ENCODE measurements at regions not wholly inside any gene's neighbourhood (a gene's known extent, or its start where the extent isn't known, plus 50 kb on each side); places are given as distances from the start of the nearest gene placed in this dataset.
"Not testable (repeated sequence)": the region's sequence is repeated elsewhere in the genome, so short reads cannot be mapped to it uniquely, and the experiment has no call there.

DNA sequence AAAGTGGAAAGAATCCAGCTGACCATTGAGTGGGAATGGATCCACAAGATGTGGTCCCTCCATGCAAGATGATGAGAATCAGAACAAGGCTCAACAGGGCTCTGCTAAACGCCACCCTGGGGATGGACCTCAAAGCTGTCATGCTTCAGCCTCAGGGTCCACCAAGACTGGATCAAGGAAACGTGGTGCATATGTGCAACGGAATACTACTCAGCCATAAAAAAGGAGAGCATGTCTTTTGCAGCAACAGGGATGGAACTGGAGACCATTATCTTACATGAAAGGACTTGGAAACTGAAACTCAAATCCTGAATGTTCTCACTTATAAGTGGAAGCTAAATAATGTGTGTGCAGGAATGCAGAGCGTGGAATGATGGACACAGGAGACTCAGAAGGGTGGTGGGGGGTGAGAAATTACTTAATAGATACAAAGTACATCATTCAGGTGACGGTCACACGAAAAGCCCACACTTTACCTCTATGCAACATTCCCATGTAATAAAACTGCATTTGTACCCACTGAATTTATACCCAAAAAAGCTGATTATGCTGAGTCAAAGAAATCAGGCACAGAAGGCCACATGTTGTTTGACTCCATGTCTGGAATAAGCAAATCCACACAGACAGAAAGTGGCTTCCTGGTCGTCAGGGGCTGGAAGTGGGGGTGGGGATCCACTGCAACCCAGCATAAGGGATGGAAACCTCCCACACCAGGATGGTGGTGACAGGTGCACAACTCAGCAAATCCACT, 116.1 kb downstream of the SHANK2 start:
- H3K9me3 ChIP-seq (replicated peaks), result no peaks in the 10 kb centered on the region
- H3K27ac ChIP-seq, result no peak overlapping the region
- H3K36me3 ChIP-seq, result no peaks in the 10 kb centered on the region
- H3K4me1 ChIP-seq, result peaks cover 20% of the 10 kb centered on the region
- no peak overlapping the region for H3K4me3 ChIP-seq
- DNase-seq, result no peak
- no peaks in the 10 kb centered on the region for H3K27me3 ChIP-seq

DNA sequence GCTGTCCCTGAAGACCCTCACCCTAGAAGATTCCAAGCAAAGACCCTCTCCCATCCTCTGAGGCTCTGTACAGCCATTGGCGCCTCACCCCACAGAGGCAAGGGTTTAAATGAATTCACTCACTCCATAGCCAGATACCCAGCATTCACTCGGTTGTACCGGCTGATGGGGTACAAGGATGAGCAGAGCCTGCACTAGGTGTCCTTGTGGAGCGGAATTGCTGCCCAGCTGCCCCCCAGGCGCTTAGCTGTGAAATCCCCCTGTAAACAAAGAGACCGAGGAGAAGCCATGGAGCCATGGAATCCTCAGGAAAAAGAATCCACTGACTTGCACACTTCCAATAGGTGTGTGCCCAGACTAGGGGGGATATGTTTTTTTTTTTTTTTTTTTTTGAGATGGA, 117.3 kb downstream of the SHANK2 start:
- Histone ChIP-seq H3K4me1 (peaks cover 22% of the 10 kb centered on the region), H3K36me3 (no peaks in the 10 kb centered on the region)

GRCh38 chr11:71133946-71134345, 118.4 kb downstream of the SHANK2 start:
- no peak for DNase-seq
- Histone ChIP-seq H3K4me3 (no peak overlapping the region), H3K36me3 (no peaks in the 10 kb centered on the region), H3K27ac (no peak overlapping the region), H3K9me3 (replicated peaks) (no peaks in the 10 kb centered on the region), H3K27me3 (no peaks in the 10 kb centered on the region), H3K4me1 (peaks cover 28% of the 10 kb centered on the region)

More for the DNA sequence above, 117.3 kb downstream of the SHANK2 start:
- no peaks in the 10 kb centered on the region for H3K9me3 ChIP-seq (replicated peaks)
- DNase-seq, result no peak
- no peak overlapping the region for H3K27ac ChIP-seq
- no peaks in the 10 kb centered on the region for H3K27me3 ChIP-seq
- no peak overlapping the region for H3K4me3 ChIP-seq

GRCh38 chr11:71131861-71132260, 120.5 kb downstream of the SHANK2 start:
- Histone ChIP-seq H3K27ac (peak overlapping the region; percentile 51), H3K4me1 (peaks cover 28% of the 10 kb centered on the region), H3K27me3 (no peaks in the 10 kb centered on the region), H3K9me3 (replicated peaks) (no peaks in the 10 kb centered on the region), H3K4me3 (no peak overlapping the region), H3K36me3 (no peaks in the 10 kb centered on the region)
- peak; percentile 92 to 95 for DNase-seq

DNA sequence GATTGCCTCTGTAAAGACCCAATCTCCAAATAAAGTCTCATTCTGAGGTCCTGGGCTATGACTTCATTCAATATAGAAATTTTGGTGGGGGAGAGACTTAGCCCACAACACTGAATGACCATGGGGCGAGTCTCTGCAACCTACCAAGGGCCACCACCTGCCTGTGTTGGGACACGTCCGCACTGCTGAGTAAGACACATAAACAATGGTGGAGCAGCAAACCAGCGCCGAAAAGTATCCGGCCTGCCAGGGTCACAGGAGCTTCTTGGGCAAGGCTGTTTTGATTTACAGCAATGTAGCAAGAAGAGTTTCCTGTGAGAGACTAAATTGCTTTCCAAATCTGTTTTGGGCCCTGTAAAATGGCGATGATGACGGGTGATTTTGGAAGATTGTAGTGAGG, 122.3 kb downstream of the SHANK2 start:
- Histone ChIP-seq H3K4me1 (peaks cover 28% of the 10 kb centered on the region), H3K27ac (peak overlapping the region; percentile 79), H3K36me3 (no peaks in the 10 kb centered on the region), H3K27me3 (no peaks in the 10 kb centered on the region), H3K4me3 (no peak overlapping the region), H3K9me3 (replicated peaks) (no peaks in the 10 kb centered on the region)
- no peak for DNase-seq

DNA sequence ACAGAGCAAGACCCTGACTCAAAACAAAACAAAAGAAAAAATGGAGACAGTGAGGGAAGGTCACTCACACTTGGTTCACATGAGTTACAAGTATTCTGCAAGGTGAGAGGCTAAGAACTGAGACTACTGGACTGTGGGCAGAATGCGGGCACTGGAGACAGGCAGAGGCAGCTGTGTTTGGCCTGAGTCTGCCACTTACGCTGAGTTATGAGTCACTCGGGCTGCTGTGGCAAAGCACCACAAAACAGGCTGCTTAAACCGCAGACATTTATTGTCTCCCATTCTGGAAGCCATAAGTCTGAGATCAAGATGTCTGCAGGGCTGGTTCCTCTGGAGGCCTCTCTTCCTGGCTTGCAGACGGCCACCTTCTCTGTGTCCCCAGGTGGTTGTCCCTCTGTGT, 122.8 kb downstream of the SHANK2 start:
- H3K4me3 ChIP-seq, result no peak overlapping the region
- H3K27me3 ChIP-seq, result no peaks in the 10 kb centered on the region
- H3K27ac ChIP-seq, result peak overlapping the region; percentile 79
- H3K9me3 ChIP-seq (replicated peaks), result no peaks in the 10 kb centered on the region
- H3K36me3 ChIP-seq, result no peaks in the 10 kb centered on the region
- peak; percentile 86 to 91 for DNase-seq
- H3K4me1 ChIP-seq, result peaks cover 28% of the 10 kb centered on the region

- H3K9me3 ChIP-seq (replicated peaks), result no peaks in the 10 kb centered on the region
- DNase-seq, result no peak
- H3K27me3 ChIP-seq, result no peaks in the 10 kb centered on the region
- H3K4me1 ChIP-seq, result peaks cover 27% of the 10 kb centered on the region
- H3K36me3 ChIP-seq, result no peaks in the 10 kb centered on the region
- H3K27ac ChIP-seq, result no peak overlapping the region
- no peak overlapping the region for H3K4me3 ChIP-seq
Measured at GRCh38 chr11:71127806-71128205, 124.6 kb downstream of the SHANK2 start.

- H3K4me3 ChIP-seq; DNase-seq; H3K9me3 ChIP-seq (replicated peaks); H3K27ac ChIP-seq; H3K27me3 ChIP-seq; H3K36me3 ChIP-seq: not testable (repeated sequence)
- peaks cover 20% of the 10 kb centered on the region for H3K4me1 ChIP-seq
Measured at GRCh38 chr11:71126401-71126800, 126.0 kb downstream of the SHANK2 start.

DNA sequence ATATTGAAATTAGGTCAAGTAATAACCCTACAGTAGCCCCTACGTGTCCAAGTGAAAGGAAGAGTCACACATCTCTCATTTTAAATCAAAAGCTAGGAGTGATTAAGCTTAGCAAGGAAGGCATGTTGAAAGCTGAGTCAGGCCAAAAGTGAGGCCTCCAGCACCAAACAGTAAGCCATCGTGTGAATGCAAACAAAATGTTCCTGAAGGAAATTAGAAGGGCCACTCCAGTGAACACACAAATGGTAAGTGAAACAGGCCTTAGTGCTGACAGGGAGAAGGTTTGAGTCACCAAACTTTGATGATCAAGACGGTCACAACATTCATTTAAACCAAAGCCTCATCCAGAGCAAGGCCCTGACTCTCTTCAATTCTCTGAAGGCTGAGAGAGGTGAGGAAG, 127.2 kb downstream of the SHANK2 start:
- no peak overlapping the region for H3K27ac ChIP-seq

GRCh38 chr11:71124127-71124526, 128.2 kb downstream of the SHANK2 start:
- no peaks in the 10 kb centered on the region for H3K9me3 ChIP-seq (replicated peaks)
- no peak for DNase-seq
- peaks cover 9% of the 10 kb centered on the region for H3K4me1 ChIP-seq
- no peaks in the 10 kb centered on the region for H3K27me3 ChIP-seq
- H3K27ac ChIP-seq, result no peak overlapping the region
- H3K36me3 ChIP-seq, result no peaks in the 10 kb centered on the region
- no peak overlapping the region for H3K4me3 ChIP-seq

More for the DNA sequence above, 127.2 kb downstream of the SHANK2 start:
- Histone ChIP-seq H3K4me3 (no peak overlapping the region), H3K27me3 (no peaks in the 10 kb centered on the region), H3K4me1 (peaks cover 15% of the 10 kb centered on the region), H3K36me3 (no peaks in the 10 kb centered on the region), H3K9me3 (replicated peaks) (no peaks in the 10 kb centered on the region)
- no peak for DNase-seq

- Histone ChIP-seq H3K27me3 (no peaks in the 10 kb centered on the region), H3K4me1 (peaks cover 9% of the 10 kb centered on the region; the same call in 1 of the 2 replicates), H3K36me3 (no peaks in the 10 kb centered on the region), H3K9me3 (replicated peaks) (no peaks in the 10 kb centered on the region), H3K4me3 (no peak overlapping the region), H3K27ac (no peak overlapping the region)
- peak; percentile 43 to 73 for DNase-seq
Measured at GRCh38 chr11:71120471-71120896, 131.9 kb downstream of the SHANK2 start.

DNA sequence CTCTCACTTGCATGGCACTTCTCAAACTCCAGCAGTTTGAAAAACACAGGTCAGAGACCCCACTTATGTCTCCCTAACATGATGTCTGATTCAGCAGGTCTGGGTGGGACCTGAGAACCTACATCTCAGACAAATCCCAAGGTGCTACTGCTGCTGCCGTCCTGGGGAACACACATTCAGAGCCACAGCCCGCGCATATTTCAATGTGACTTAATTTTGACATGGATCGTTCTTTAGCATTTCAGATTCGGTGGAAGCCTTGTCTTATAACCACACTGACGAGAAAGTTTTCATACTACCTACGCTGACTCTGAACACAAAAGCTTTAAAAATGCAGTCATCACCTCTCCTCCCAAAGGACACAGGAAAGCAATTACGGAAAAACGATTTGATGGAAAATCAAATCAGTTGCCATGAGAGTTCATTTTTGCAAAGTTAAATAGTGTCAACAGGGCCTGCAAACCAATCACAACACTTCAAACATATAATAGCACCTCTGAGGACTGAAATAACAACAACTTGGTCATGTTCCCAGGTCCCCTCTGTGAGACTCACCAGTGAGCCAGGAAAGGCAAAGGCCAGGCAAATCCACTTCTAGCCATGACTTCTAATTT, 132.6 kb downstream of the SHANK2 start:
- DNase-seq, result no peak
- H3K4me3 ChIP-seq, result no peak overlapping the region
- no peaks in the 10 kb centered on the region for H3K9me3 ChIP-seq (replicated peaks)
- no peak overlapping the region for H3K27ac ChIP-seq
- peaks cover 10% of the 10 kb centered on the region for H3K4me1 ChIP-seq
- H3K36me3 ChIP-seq, result no peaks in the 10 kb centered on the region
- H3K27me3 ChIP-seq, result no peaks in the 10 kb centered on the region

- no peaks in the 10 kb centered on the region for H3K36me3 ChIP-seq
- H3K27me3 ChIP-seq, result no peaks in the 10 kb centered on the region
- no peaks in the 10 kb centered on the region for H3K9me3 ChIP-seq (replicated peaks)
- no peak overlapping the region for H3K4me3 ChIP-seq
- H3K27ac ChIP-seq, result no peak overlapping the region
- no peak for DNase-seq
- H3K4me1 ChIP-seq, result peaks cover 18% of the 10 kb centered on the region
Measured at GRCh38 chr11:71118671-71119250, 133.6 kb downstream of the SHANK2 start.

GRCh38 chr11:71117311-71117710, 135.1 kb downstream of the SHANK2 start:
- Histone ChIP-seq H3K9me3 (replicated peaks) (no peaks in the 10 kb centered on the region), H3K36me3 (no peaks in the 10 kb centered on the region), H3K4me3 (no peak overlapping the region), H3K4me1 (peaks cover 19% of the 10 kb centered on the region), H3K27ac (no peak overlapping the region), H3K27me3 (peaks cover 5% of the 10 kb centered on the region; the same call in 1 of the 2 replicates)
- DNase-seq, result no peak

DNA sequence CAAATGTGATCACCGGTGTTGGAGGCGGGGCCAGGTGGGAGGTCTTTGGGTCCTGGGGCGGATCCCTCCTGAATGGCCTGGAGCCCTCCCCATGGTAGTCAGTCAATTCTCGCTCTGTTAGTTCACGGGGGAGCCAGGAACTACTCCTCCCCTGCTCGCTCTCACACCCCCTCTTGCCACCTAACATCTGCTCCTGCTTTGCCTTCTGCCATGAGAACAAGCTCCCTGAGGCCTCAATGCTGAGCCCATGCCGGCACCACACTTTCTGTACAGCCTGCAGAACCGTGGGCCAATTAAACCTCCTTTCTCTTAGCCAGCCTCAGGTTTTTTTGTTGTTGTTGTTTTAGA, 135.7 kb downstream of the SHANK2 start:
- peaks cover 5% of the 10 kb centered on the region; the same call in 1 of the 2 replicates for H3K27me3 ChIP-seq
- H3K27ac ChIP-seq, result no peak overlapping the region
- no peak overlapping the region for H3K4me3 ChIP-seq
- no peak for DNase-seq
- no peaks in the 10 kb centered on the region for H3K36me3 ChIP-seq
- no peaks in the 10 kb centered on the region for H3K9me3 ChIP-seq (replicated peaks)
- peaks cover 19% of the 10 kb centered on the region for H3K4me1 ChIP-seq

Measured in SJCRH30 (cell line).